Liver (tissue), 8 donors: ENCODE measurements at regions not wholly inside any gene's neighbourhood (a gene's known extent, or its start where the extent isn't known, plus 50 kb on each side); places are given as distances from the start of the nearest gene placed in this dataset.

Experiments
- DNase-seq: peaks from one replicate; pipeline ENCODE4 v3.0.0-alpha.2; 2017; ENCODE audit warnings: low spot score
- H3K27ac ChIP-seq, 2 donors: one replicate each; pipeline ENCODE4 v1.7.0; 2013; ENCODE audit warnings: inconsistent platforms in 2 of 2, low read length in 2 of 2, control low read depth in 1 of 2, low read depth in 1 of 2, mild to moderate bottlenecking in 1 of 2
- H3K27me3 ChIP-seq, 4 donors: one replicate each; pipeline versions ENCODE4 v1.6.1 to v1.7.0; 2013; ENCODE audit warnings: low read length in 3 of 4, inconsistent platforms in 1 of 4, mild to moderate bottlenecking in 1 of 4, moderate library complexity in 1 of 4; ENCODE audit not compliant: control insufficient read depth in 4 of 4, insufficient read depth in 4 of 4
- H3K36me3 ChIP-seq, 4 donors: one replicate each; pipeline versions ENCODE4 v1.6.1 to v1.7.0; 2013; ENCODE audit warnings: low read length in 3 of 4, mild to moderate bottlenecking in 3 of 4, low read depth in 1 of 4, moderate library complexity in 1 of 4; ENCODE audit not compliant: control insufficient read depth in 4 of 4, insufficient read depth in 3 of 4
- H3K4me1 ChIP-seq, 4 donors: one replicate each; pipeline versions ENCODE4 v1.6.1 to v1.7.0; 2013; ENCODE audit warnings: low read length in 3 of 4, mild to moderate bottlenecking in 3 of 4, moderate library complexity in 1 of 4; ENCODE audit not compliant: control insufficient read depth in 4 of 4, insufficient read depth in 4 of 4
- H3K4me3 ChIP-seq, 3 donors: one replicate each; pipeline versions ENCODE4 v1.6.1 to v1.7.0; 2013; ENCODE audit warnings: low read length in 3 of 3, control low read depth in 1 of 3, low read depth in 1 of 3, mild to moderate bottlenecking in 1 of 3
- H3K9ac ChIP-seq, 2 donors: one replicate each; pipeline ENCODE4 v1.7.0; 2013; ENCODE audit warnings: low read length in 2 of 2, mild to moderate bottlenecking in 2 of 2, moderate library complexity in 2 of 2, control low read depth in 1 of 2, low read depth in 1 of 2
- H3K9me3 ChIP-seq, 4 donors: one replicate each; pipeline versions ENCODE4 v1.6.1 to v1.7.0; 2013; ENCODE audit warnings: low read length in 3 of 4; ENCODE audit not compliant: control insufficient read depth in 4 of 4
- ATF3 ChIP-seq: IDR thresholded peaks from 2 replicates; pipeline ENCODE4 v1.6.1; 2016; ENCODE audit warnings: antibody characterized with exemption
- CTCF ChIP-seq: fragments of 150-350 bp; IDR thresholded peaks from 2 replicates; pipeline ENCODE4 v1.5.1; 2017; ENCODE audit warnings: improper control_type of control experiment, low read depth, low read length; ENCODE audit not compliant: missing input control
- EGR1 ChIP-seq, 2 donors: IDR thresholded peaks; 2 replicates each; pipeline ENCODE4 v1.6.1; 2016 to 2018; ENCODE audit warnings: antibody characterized with exemption in 2 of 2, low read depth in 2 of 2
- FOXA1 ChIP-seq: IDR thresholded peaks from 2 replicates; pipeline ENCODE4 v1.6.1; 2016; ENCODE audit warnings: antibody characterized with exemption
- FOXA2 ChIP-seq: IDR thresholded peaks from 2 replicates; pipeline ENCODE4 v1.6.1; 2016; ENCODE audit warnings: antibody characterized with exemption
- GABPA ChIP-seq, 2 donors: IDR thresholded peaks in 1 of 2; conservative IDR thresholded peaks in 1 of 2; 2 replicates each; pipeline ENCODE4 v1.6.1; 2016; ENCODE audit warnings: antibody characterized with exemption in 2 of 2, mild to moderate bottlenecking in 1 of 2, moderate library complexity in 1 of 2
- HNF4A ChIP-seq, 2 donors: conservative IDR thresholded peaks; 2 replicates each; pipeline ENCODE4 v1.6.1; 2016; ENCODE audit warnings: antibody characterized with exemption in 2 of 2, mild to moderate bottlenecking in 2 of 2
- HNF4G ChIP-seq: IDR thresholded peaks from 2 replicates; pipeline ENCODE4 v1.6.1; 2016; ENCODE audit warnings: antibody characterized with exemption
- JUND ChIP-seq, 2 donors: IDR thresholded peaks; 2 replicates each; pipeline ENCODE4 v1.6.1; 2016; ENCODE audit warnings: antibody characterized with exemption in 2 of 2
- MAX ChIP-seq: IDR thresholded peaks from 2 replicates; pipeline ENCODE4 v1.6.1; 2016; ENCODE audit warnings: antibody characterized with exemption
- NR2F2 ChIP-seq: IDR thresholded peaks from 2 replicates; pipeline ENCODE4 v1.6.1; 2016; ENCODE audit warnings: antibody characterized with exemption
- RAD21 ChIP-seq, 2 donors: IDR thresholded peaks; 2 replicates each; pipeline ENCODE4 v1.6.1; 2016; ENCODE audit warnings: antibody characterized with exemption in 2 of 2, mild to moderate bottlenecking in 2 of 2
- REST ChIP-seq: IDR thresholded peaks from 2 replicates; pipeline ENCODE4 v1.6.1; 2016; ENCODE audit warnings: antibody characterized with exemption, mild to moderate bottlenecking
- RXRA ChIP-seq, 2 donors: IDR thresholded peaks; 2 replicates each; pipeline ENCODE4 v1.6.1; 2017 to 2018; ENCODE audit warnings: antibody characterized with exemption in 2 of 2, mild to moderate bottlenecking in 1 of 2
- SP1 ChIP-seq: IDR thresholded peaks from 2 replicates; pipeline ENCODE4 v1.6.1; 2018; ENCODE audit warnings: antibody characterized with exemption, mild to moderate bottlenecking
- TAF1 ChIP-seq: conservative IDR thresholded peaks from 2 replicates; pipeline ENCODE4 v1.6.1; 2016; ENCODE audit warnings: antibody characterized with exemption, mild to moderate bottlenecking
- YY1 ChIP-seq: IDR thresholded peaks from 2 replicates; pipeline ENCODE4 v1.6.1; 2016; ENCODE audit warnings: antibody characterized with exemption, mild to moderate bottlenecking
- ZBTB33 ChIP-seq: IDR thresholded peaks from 2 replicates; pipeline ENCODE4 v1.6.1; 2016; ENCODE audit warnings: antibody characterized with exemption
- WGBS: extraction: QIAGEN DNeasy Blood & Tissue Kit; methylation state at CpG from one replicate; pipeline ENCODE4 v1.1.7; 2013; 5-methylcytosine and 5-hydroxymethylcytosine counted together
- donor health status: healthy.
- donor health status: healthy.
- donor health status: healthy.
- donor health status: healthy.
- donor health status: healthy.

- WGBS: 46% methylated on average over 1 of the region's 1 CpG
- Histone ChIP-seq H3K4me1 (no peaks in the 10 kb centered on the region), H3K4me3 (no peak overlapping the region), H3K27me3 (no peaks in the 10 kb centered on the region), H3K9ac (no peak overlapping the region), H3K36me3 (no peaks in the 10 kb centered on the region), H3K27ac (no peak overlapping the region), H3K9me3 (no peaks in the 10 kb centered on the region)
- DNase-seq: no peak
- no peak for TF ChIP-seq TAF1
- TF ChIP-seq ZBTB33: no peak
- no peak for TF ChIP-seq YY1
- TF ChIP-seq HNF4A (conservative IDR thresholded peaks at IDR 0.05): no peak
- no peak for TF ChIP-seq NR2F2
- no peak for TF ChIP-seq EGR1 (IDR thresholded peaks at IDR 0.05; ENCODE audit: low read depth in 2 of 2)
- TF ChIP-seq REST: no peak
- no peak for TF ChIP-seq MAX
- no peak for TF ChIP-seq FOXA1
- TF ChIP-seq GABPA (IDR thresholded peaks at IDR 0.05 in 1 of 2, conservative IDR thresholded peaks at IDR 0.05 in 1 of 2): no peak
- TF ChIP-seq FOXA2: no peak
- no peak for TF ChIP-seq ATF3
- no peak for TF ChIP-seq RXRA (IDR thresholded peaks at IDR 0.05)
- TF ChIP-seq RAD21 (IDR thresholded peaks at IDR 0.05): no peak
- no peak for TF ChIP-seq CTCF
- TF ChIP-seq JUND (IDR thresholded peaks at IDR 0.05): no peak
- no peak for TF ChIP-seq SP1
Observed at GRCh38 chr5:153116916-153117315, 373.6 kb upstream of the GRIA1 start.

GRCh38 chr5:153118018-153118417 lies 372.5 kb upstream of the GRIA1 start:
- no peaks in the 10 kb centered on the region for H3K36me3 ChIP-seq
- no peaks in the 10 kb centered on the region for H3K27me3 ChIP-seq
- H3K4me3 ChIP-seq: no peak overlapping the region
- no peak for DNase-seq
- H3K9ac ChIP-seq: no peak overlapping the region
- 75% methylated on average over 1 of the region's 1 CpG for WGBS
- H3K9me3 ChIP-seq: no peaks in the 10 kb centered on the region
- H3K27ac ChIP-seq: no peak overlapping the region
- no peaks in the 10 kb centered on the region for H3K4me1 ChIP-seq
- TF ChIP-seq JUND (IDR thresholded peaks at IDR 0.05) (no peak), RAD21 (IDR thresholded peaks at IDR 0.05) (no peak), GABPA (IDR thresholded peaks at IDR 0.05 in 1 of 2, conservative IDR thresholded peaks at IDR 0.05 in 1 of 2) (no peak), YY1 (no peak), HNF4A (conservative IDR thresholded peaks at IDR 0.05) (no peak), ZBTB33 (no peak), REST (no peak), ATF3 (no peak), HNF4G (no peak), TAF1 (no peak), NR2F2 (no peak)
